ENCODE measurements at regions not wholly inside any gene's neighbourhood (a gene's known extent, or its start where the extent isn't known, plus 50 kb on each side); places are given as distances from the start of the nearest gene placed in this dataset.

- TF ChIP-seq CTCF (IDR thresholded peaks at IDR 0.05) = no peak
- no peak for TF ChIP-seq POLR2A (IDR thresholded peaks at IDR 0.05)
These were observed 249.7 kb upstream of the AFDN start for GRCh38 chr6:167576828-167577503.

Measured in right lobe of liver (tissue), 4 donors.